ENCODE measurements at regions not wholly inside any gene's neighbourhood (a gene's known extent, or its start where the extent isn't known, plus 50 kb on each side); places are given as distances from the start of the nearest gene placed in this dataset.

DNA sequence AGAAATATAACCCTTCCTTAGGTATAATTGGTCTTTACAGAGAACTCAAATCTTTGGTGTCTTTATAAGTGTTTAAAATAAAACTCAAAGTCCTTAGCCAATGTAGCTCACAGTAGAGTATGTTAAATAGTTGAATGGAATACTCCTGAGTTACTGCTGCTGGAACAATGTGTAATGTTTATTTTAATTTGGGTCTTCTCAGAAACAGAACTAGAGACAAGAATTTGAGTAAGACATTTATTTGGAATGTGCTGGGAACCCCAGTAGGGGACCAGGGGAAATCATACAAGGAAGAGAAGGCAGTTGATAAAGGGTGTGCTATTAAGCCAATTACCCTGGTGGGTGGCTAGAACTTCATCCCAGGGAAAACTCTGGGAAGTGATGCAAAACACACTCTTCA lies 240.4 kb upstream of the LDB2 start:
- H3K9ac ChIP-seq (ENCODE audit: insufficient read length, low read depth), result no peak overlapping the region
- no peaks in the 10 kb centered on the region for H3K27me3 ChIP-seq (ENCODE audit: insufficient read depth, insufficient read length)
- H3K9me3 ChIP-seq (ENCODE audit: insufficient read depth, low read length), result peaks cover 45% of the 10 kb centered on the region
- H3K36me3 ChIP-seq (ENCODE audit: insufficient read depth, insufficient read length, low read length), result no peaks in the 10 kb centered on the region
- DNase-seq (ENCODE audit: low read depth, low spot score), result no peak
- TF ChIP-seq SUZ12 (IDR thresholded peaks at IDR 0.05; ENCODE audit: extremely low read depth, insufficient read depth, insufficient read length) (no peak), YY1 (IDR thresholded peaks at IDR 0.05; ENCODE audit: insufficient read depth, insufficient read length) (no peak), ZNF274 (IDR thresholded peaks at IDR 0.05; ENCODE audit: low read depth, low read length) (no peak)
- no peak overlapping the region for H3K4me3 ChIP-seq (ENCODE audit: insufficient read length, low read depth)
- no peaks in the 10 kb centered on the region for H3K4me1 ChIP-seq (ENCODE audit: insufficient read depth, insufficient read length)

DNA sequence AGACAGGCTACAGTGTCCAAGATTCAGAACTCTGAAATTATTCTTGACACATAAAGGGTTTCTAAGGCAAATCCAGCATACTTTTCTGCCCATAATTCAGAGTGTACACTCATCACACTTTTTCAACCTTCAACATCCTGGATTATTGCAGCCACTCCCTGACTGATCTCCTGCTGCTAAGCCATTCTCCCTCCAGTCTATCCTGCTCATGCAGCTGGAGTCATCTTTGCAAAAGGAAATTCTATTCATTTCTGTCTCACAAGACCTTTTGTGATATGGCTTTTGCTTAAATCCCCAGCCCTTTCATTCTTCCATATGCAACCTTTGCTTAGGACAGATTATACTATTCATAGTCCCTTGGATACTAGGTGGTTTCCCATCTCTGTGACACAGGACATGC lies 236.1 kb upstream of the LDB2 start:
- TF ChIP-seq SUZ12 (IDR thresholded peaks at IDR 0.05; ENCODE audit: extremely low read depth, insufficient read depth, insufficient read length), result no peak
- TF ChIP-seq YY1 (IDR thresholded peaks at IDR 0.05; ENCODE audit: insufficient read depth, insufficient read length), result no peak
- TF ChIP-seq ZNF274 (IDR thresholded peaks at IDR 0.05; ENCODE audit: low read depth, low read length), result no peak
- Histone ChIP-seq H3K9me3 (ENCODE audit: insufficient read depth, low read length) (peaks cover 19% of the 10 kb centered on the region), H3K36me3 (ENCODE audit: insufficient read depth, insufficient read length, low read length) (no peaks in the 10 kb centered on the region), H3K4me1 (ENCODE audit: insufficient read depth, insufficient read length) (no peaks in the 10 kb centered on the region), H3K9ac (ENCODE audit: insufficient read length, low read depth) (no peak overlapping the region), H3K27me3 (ENCODE audit: insufficient read depth, insufficient read length) (no peaks in the 10 kb centered on the region), H3K4me3 (ENCODE audit: insufficient read length, low read depth) (no peak overlapping the region)
- DNase-seq (ENCODE audit: low read depth, low spot score), result no peak

DNA sequence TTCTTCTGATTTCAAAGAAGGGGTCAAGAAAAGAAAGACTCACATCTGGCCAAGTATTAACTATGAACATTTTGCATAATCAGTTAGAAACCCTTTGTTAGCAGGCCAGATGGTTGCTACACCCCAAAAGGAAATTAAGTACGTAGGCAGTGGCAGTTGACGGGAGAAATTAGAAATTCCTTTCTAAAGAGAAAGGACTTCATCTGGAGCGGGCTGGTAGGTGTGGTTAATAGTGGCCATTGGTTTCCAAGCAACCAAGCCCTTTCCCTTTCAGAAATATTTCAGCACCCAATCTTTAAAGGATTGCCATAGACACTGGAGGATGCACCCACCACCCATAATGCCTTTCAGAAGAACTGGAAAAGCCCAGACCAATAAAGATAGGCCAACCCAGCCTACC lies 235.7 kb upstream of the LDB2 start:
- TF ChIP-seq YY1 (IDR thresholded peaks at IDR 0.05; ENCODE audit: insufficient read depth, insufficient read length) (no peak), SUZ12 (IDR thresholded peaks at IDR 0.05; ENCODE audit: extremely low read depth, insufficient read depth, insufficient read length) (no peak), ZNF274 (IDR thresholded peaks at IDR 0.05; ENCODE audit: low read depth, low read length) (no peak)
- no peaks in the 10 kb centered on the region for H3K27me3 ChIP-seq (ENCODE audit: insufficient read depth, insufficient read length)
- H3K4me3 ChIP-seq (ENCODE audit: insufficient read length, low read depth), result no peak overlapping the region
- H3K9ac ChIP-seq (ENCODE audit: insufficient read length, low read depth), result no peak overlapping the region
- no peaks in the 10 kb centered on the region for H3K4me1 ChIP-seq (ENCODE audit: insufficient read depth, insufficient read length)
- H3K36me3 ChIP-seq (ENCODE audit: insufficient read depth, insufficient read length, low read length), result no peaks in the 10 kb centered on the region
- no peak for DNase-seq (ENCODE audit: low read depth, low spot score)
- peaks cover 14% of the 10 kb centered on the region for H3K9me3 ChIP-seq (ENCODE audit: insufficient read depth, low read length)

DNA sequence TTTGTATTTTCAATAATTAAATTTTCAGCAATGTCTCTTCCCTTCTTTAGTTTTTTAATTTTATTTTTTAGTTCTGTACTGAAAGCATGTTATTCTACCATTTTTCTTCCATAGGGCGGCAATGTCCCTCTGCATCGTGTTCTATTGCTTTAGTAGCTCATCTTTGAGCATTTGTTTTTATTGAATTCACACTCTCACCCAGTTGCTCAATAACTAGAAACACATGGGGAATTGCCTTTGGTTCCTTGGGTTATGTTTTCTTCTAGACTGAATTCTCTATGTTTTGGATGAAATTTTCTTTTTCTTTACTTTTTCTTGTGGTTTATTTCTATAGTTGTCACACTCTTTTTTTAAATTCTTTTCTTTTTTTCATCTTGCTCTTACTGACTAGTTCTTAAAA lies 233.8 kb upstream of the LDB2 start:
- Histone ChIP-seq H3K4me3 (ENCODE audit: insufficient read length, low read depth) (no peak overlapping the region), H3K4me1 (ENCODE audit: insufficient read depth, insufficient read length) (no peaks in the 10 kb centered on the region), H3K9me3 (ENCODE audit: insufficient read depth, low read length) (peaks cover 2% of the 10 kb centered on the region; the same call in 1 of the 2 replicates), H3K27me3 (ENCODE audit: insufficient read depth, insufficient read length) (no peaks in the 10 kb centered on the region), H3K36me3 (ENCODE audit: insufficient read depth, insufficient read length, low read length) (no peaks in the 10 kb centered on the region), H3K9ac (ENCODE audit: insufficient read length, low read depth) (no peak overlapping the region)
- DNase-seq (ENCODE audit: low read depth, low spot score), result no peak
- no peak for TF ChIP-seq SUZ12 (IDR thresholded peaks at IDR 0.05; ENCODE audit: extremely low read depth, insufficient read depth, insufficient read length)
- no peak for TF ChIP-seq YY1 (IDR thresholded peaks at IDR 0.05; ENCODE audit: insufficient read depth, insufficient read length)

DNA sequence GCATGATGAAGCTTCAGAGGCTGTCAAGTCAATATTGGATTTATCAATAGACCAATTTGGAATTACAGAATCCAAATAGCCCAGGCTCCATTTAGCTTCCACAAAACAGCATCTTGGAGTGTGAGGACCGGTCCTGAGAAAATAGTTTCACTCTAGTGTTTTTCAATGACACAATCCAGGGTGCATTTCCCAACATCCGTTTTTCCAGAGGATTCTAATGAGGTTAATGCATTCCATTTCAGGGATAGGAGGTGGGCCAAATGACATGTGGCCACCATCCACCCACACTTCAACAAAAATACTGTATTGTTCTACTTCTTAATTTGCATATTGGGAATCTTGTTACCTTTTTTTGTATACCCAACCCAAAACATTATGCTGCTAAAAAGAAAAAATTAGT lies 229.8 kb upstream of the LDB2 start:
- DNase-seq (ENCODE audit: low read depth, low spot score), result no peak
- no peak overlapping the region for H3K9ac ChIP-seq (ENCODE audit: insufficient read length, low read depth)
- H3K4me3 ChIP-seq (ENCODE audit: insufficient read length, low read depth), result no peak overlapping the region
- H3K9me3 ChIP-seq (ENCODE audit: insufficient read depth, low read length), result no peaks in the 10 kb centered on the region; the same call in 1 of the 2 replicates
- no peaks in the 10 kb centered on the region for H3K27me3 ChIP-seq (ENCODE audit: insufficient read depth, insufficient read length)
- H3K4me1 ChIP-seq (ENCODE audit: insufficient read depth, insufficient read length), result no peaks in the 10 kb centered on the region
- TF ChIP-seq YY1 (IDR thresholded peaks at IDR 0.05; ENCODE audit: insufficient read depth, insufficient read length) (no peak), SUZ12 (IDR thresholded peaks at IDR 0.05; ENCODE audit: extremely low read depth, insufficient read depth, insufficient read length) (no peak), ZNF274 (IDR thresholded peaks at IDR 0.05; ENCODE audit: low read depth, low read length) (no peak)
- H3K36me3 ChIP-seq (ENCODE audit: insufficient read depth, insufficient read length, low read length), result no peaks in the 10 kb centered on the region

DNA sequence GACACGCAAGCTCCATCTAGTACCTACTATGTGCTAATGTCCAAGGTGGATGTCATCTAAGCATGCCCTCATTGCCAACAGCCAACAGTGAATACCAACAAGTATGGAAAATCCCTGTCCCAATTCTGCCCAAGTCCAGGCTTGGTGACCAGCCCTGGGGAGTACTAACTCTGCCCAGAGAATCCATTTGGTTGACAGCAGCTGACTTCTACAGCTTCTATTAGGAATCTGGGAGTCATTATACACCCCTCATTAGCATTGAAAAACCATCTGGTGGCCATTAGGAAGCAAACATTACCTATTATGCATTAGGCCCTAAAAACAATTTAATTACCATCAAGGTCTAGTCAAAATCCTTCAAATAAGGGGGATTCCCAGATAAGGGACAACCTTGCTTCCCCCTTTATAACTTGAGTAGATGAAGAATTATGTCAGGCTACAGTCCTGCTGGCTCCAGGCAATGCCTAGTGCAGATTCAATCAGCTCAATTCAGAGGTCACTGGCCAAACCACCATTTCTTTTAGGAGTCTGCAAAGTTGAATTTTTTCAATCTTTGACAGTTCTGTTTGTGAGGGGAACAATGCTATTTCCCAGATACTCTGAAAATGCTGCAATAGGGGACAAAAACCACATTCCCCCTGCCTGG lies 228.0 kb upstream of the LDB2 start:
- Histone ChIP-seq H3K36me3 (ENCODE audit: insufficient read depth, insufficient read length, low read length) (no peaks in the 10 kb centered on the region), H3K27me3 (ENCODE audit: insufficient read depth, insufficient read length) (no peaks in the 10 kb centered on the region), H3K9ac (ENCODE audit: insufficient read length, low read depth) (no peak overlapping the region), H3K4me3 (ENCODE audit: insufficient read length, low read depth) (no peak overlapping the region), H3K4me1 (ENCODE audit: insufficient read depth, insufficient read length) (no peaks in the 10 kb centered on the region), H3K9me3 (ENCODE audit: insufficient read depth, low read length) (no peaks in the 10 kb centered on the region; the same call in 1 of the 2 replicates)
- TF ChIP-seq ZNF274 (IDR thresholded peaks at IDR 0.05; ENCODE audit: low read depth, low read length), result no peak
- no peak for TF ChIP-seq YY1 (IDR thresholded peaks at IDR 0.05; ENCODE audit: insufficient read depth, insufficient read length)
- TF ChIP-seq SUZ12 (IDR thresholded peaks at IDR 0.05; ENCODE audit: extremely low read depth, insufficient read depth, insufficient read length), result no peak
- DNase-seq (ENCODE audit: low read depth, low spot score), result no peak

DNA sequence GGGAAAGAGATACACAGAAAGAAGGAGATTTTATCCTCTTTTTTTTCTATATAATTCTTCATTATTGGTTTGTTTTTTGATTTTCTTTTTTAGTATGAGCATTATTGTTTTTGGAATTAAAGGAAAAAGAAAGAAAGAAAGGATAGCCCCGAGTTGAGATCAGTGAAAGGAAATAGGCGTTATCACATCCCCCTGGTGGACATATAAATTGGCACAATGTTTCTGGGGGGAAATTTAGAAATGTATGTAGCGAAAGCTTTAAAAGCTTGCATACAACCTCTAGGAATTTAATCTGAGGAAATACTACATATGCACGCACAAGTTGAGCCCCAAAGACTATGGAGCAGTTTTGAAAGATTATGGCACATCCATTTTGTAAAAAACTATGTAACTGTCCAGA lies 226.3 kb upstream of the LDB2 start:
- Histone ChIP-seq H3K36me3 (ENCODE audit: insufficient read depth, insufficient read length, low read length) (no peaks in the 10 kb centered on the region), H3K4me1 (ENCODE audit: insufficient read depth, insufficient read length) (no peaks in the 10 kb centered on the region), H3K4me3 (ENCODE audit: insufficient read length, low read depth) (no peak overlapping the region), H3K27me3 (ENCODE audit: insufficient read depth, insufficient read length) (no peaks in the 10 kb centered on the region), H3K9ac (ENCODE audit: insufficient read length, low read depth) (no peak overlapping the region), H3K9me3 (ENCODE audit: insufficient read depth, low read length) (peaks cover 9% of the 10 kb centered on the region; the same call in 1 of the 2 replicates)
- no peak for TF ChIP-seq SUZ12 (IDR thresholded peaks at IDR 0.05; ENCODE audit: extremely low read depth, insufficient read depth, insufficient read length)
- TF ChIP-seq ZNF274 (IDR thresholded peaks at IDR 0.05; ENCODE audit: low read depth, low read length), result no peak
- no peak for TF ChIP-seq YY1 (IDR thresholded peaks at IDR 0.05; ENCODE audit: insufficient read depth, insufficient read length)
- DNase-seq (ENCODE audit: low read depth, low spot score), result no peak
